ENCODE measurements at regions not wholly inside any gene's neighbourhood (a gene's known extent, or its start where the extent isn't known, plus 50 kb on each side); places are given as distances from the start of the nearest gene placed in this dataset.
A peak's percentile ranks its signal among the peaks of the same experiment; 100 is the strongest.

- DNase-seq = no peak
Observed at GRCh38 chr7:32169228-32169627, 99.0 kb upstream of the PDE1C start.

- no peak for DNase-seq
Observed at GRCh38 chr7:32167815-32168214, 97.6 kb upstream of the PDE1C start.

DNA sequence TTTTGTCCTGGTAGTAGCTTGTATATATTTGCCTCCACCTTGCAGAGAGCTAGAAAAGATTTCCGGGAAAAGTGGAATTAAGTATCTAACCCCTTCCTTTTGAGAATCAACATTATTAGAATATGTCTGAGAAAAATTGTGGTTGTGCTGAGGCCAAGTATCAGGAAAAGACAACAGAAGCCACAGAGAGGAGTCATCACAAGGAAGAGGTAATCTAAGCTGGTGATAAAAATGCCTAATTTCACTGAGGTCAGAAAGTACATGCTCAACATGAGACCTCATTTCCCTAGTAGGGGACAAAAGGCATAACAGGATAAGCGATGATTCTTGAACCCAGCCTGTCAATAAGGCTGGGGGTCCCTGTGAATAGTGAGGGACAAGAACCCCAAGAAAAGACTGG is 97.0 kb upstream of the PDE1C start:
- DNase-seq = no peak

GRCh38 chr7:32164341-32164996 is 94.3 kb upstream of the PDE1C start:
- DNase-seq = no peak

GRCh38 chr7:32163896-32164295 is 93.7 kb upstream of the PDE1C start:
- no peak for DNase-seq

GRCh38 chr7:32163141-32163806 is 93.1 kb upstream of the PDE1C start:
- no peak for DNase-seq

- DNase-seq = no peak
Observed at GRCh38 chr7:32161708-32162107, 91.5 kb upstream of the PDE1C start.

DNA sequence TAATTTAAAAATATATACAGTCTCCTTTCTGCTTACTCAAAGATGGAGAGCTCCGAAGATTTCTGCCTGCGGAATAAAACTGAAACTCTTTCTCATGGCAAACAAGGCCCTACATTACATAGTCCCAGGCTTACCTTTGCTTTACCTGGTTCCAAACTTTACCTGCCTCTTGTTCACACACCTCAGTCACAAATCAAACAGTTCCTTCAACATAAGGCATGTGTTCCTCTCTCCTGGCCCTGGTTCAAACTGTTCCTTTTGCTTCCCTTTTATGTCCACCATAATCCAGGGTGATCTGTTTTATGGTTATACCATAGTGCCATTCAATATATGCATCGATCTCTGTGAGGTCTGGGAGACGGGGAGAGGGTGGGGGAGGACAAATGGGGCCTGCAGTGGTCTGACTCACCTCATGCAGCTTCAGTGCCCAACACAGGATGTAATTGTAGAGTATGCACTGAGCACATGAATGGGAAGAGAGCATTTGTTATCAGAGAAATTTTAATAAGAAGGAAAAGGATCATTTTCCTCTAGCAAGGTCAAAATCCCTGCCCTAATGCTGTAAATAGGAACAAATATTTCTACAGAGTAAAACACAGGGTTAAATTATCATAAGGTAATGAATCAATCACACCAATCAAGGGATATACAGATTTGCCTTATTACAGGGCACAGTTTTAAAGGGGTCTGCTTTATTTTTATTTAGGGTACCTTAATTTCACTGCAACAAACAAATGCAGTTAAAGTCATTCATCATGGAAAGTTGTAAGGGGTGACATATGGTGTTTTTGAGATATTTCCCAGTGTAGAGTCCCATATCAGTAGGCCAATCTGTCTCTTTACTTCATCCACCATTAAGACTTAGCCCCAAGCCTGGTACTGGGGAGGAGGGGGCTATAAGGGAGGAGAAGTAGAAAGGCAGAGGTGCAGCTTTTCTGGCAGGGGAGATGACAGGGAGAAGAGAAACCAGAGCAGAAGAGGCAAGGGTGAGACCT is 88.8 kb upstream of the PDE1C start:
- no peak for DNase-seq

- DNase-seq = no peak
Observed at GRCh38 chr7:32158076-32158475, 87.9 kb upstream of the PDE1C start.

DNA sequence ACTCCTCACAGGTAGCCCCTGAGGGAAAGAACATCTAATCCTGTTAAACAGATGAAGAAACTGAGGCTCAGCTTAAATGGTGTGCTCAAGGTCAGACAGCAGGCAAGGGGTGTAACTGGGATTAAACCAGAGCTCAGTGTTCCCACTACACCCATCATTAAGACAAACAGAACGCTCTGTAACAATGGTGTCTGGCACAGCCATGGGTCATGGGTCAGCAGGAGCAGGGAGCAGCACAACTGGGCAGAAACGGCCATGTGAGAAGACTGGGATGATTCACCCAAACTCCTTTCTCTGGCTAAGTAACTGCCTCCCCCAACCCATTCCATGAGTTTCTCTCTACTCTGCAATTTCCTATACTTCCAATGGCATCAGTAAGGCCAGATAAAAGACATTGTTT is 85.5 kb upstream of the PDE1C start:
- no peak for DNase-seq

DNA sequence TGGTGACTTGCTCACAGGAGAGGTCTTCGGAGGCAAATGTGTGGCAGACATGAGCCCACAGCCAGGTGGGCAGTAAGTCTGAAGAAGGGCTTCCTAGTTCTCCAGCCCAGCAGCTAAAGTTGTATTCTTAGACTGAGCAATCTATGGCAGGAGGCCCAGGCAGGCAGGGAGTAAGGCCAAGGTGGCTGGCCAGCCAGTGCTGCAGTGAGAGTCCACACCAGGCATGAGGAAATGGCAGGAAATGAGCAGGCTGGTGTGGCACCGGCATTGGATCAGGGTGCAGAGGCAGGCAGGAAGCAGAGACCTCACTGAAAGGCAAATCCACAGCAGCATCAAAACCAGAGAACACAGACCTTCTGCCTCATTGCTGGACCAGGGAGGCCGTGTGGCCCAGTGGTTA is 84.6 kb upstream of the PDE1C start:
- no peak for DNase-seq

GRCh38 chr7:32153006-32153405 is 82.8 kb upstream of the PDE1C start:
- no peak for DNase-seq

DNA sequence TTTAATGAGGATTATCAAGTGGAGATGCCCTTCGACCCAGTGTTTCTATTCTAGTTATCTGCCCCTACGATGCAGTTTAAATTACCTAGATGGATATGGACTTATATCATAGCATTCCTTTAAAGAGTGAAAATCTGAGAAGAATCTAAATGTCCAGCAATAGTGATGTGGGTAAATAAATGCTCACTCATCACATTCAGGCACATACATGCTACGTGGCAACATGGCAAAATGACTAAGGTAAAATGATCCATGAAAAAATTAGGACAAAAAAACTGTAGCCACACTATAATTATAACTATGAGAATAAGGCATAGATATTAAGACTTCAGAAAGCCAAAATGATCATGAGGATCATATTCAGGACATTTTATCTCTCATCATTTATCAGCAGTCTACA is 82.4 kb upstream of the PDE1C start:
- no peak for DNase-seq

- DNase-seq = no peak
Observed at GRCh38 chr7:32150589-32150988, 80.4 kb upstream of the PDE1C start.

DNA sequence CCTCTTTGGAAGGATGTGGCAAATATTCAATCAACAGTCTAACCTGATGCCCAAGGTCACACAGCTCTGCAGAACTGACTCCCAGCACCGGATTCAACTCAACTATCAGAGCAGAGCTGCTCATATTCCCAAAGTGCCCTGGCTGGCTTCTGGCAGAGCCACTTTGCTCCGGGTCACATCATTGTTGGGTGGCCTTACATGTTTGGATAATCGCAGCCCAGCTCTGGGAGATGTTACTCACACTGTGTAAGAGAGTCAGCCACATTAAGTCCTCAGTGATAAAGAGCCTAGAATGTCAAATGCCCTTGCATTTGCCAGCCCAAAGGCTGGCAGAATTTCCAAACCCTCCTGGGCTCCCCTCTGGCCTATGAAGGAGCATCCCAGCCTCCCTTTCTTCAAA is 79.8 kb upstream of the PDE1C start:
- DNase-seq = no peak

- no peak for DNase-seq
Observed at GRCh38 chr7:32147546-32148268, 77.5 kb upstream of the PDE1C start.

- DNase-seq = no peak
Observed at GRCh38 chr7:32145911-32146310, 75.7 kb upstream of the PDE1C start.

DNA sequence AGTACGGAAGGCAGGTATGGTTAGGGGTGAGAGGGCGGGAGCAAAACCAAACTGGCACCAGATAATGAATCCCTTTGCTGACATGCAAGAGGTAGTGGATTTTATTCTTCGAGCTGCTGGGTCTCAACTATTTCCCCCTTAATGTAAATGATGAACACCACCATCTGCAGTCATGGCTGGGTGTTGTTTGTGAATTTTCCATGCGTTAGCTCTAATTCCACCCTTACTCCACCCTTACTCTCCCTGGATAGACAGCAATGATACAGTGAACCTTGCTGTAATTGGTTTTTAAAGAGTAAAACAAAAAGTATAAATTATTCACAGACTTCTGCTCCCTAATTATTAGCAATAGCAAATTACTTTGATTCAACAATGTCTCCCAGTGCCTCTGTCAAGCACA is 74.5 kb upstream of the PDE1C start:
- DNase-seq = no peak

DNA sequence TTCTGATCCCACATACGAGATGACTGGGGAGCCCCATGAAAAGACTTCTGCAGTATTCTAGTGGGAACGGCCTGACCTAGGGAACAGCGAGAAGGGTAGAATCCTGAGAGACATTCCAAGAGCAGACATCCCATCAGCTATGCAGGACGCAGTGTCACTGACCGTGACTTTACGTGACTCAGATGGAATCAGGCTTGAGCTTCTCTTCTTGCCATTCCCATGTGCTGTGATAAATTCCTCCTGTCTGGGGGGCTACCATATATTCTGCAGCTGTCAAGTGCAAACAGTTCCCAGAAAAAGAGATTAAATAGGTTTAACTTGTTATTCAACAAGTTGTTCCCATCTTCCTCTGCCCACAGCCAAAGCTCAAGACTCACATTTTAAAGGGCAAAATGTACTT is 73.1 kb upstream of the PDE1C start:
- no peak for DNase-seq

- no peak for DNase-seq
Observed at GRCh38 chr7:32142649-32143048, 72.4 kb upstream of the PDE1C start.

GRCh38 chr7:32140210-32140939 is 70.2 kb upstream of the PDE1C start:
- DNase-seq = peak; percentile 31 to 32

DNA sequence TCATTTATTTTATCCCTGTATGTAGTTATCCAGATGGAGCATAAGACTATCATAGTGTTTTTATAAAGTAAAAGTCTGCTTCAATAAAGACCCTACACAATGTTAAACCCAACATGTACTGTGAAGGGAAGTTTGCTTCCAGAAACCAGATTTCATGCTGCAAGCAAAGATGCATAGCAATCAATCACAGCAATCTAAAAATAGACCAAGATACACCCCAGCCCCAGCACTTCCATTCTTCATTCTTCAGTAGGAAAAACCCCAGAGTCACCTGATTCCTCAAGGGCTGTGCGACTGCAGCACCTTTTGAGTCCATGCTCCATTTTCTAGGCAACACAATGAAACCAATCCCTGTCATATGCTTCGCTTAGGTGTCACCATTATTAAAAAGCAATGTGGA is 66.9 kb upstream of the PDE1C start:
- DNase-seq = no peak

Measured in NCI-H187 (cell line).